Activated T-cell treated with anti-CD3 and anti-CD28 coated beads, Interleukin-2, amount 50 U/mL, for 48 hours (primary cell): ENCODE measurements at regions not wholly inside any gene's neighbourhood (a gene's known extent, or its start where the extent isn't known, plus 50 kb on each side); places are given as distances from the start of the nearest gene placed in this dataset.
"Not testable (repeated sequence)": the region's sequence is repeated elsewhere in the genome, so short reads cannot be mapped to it uniquely, and the experiment has no call there.

Experiments
- DNase-seq, 2 experiments: peaks; one replicate each; pipeline ENCODE4 v3.0.0-alpha.2; 2020

DNA sequence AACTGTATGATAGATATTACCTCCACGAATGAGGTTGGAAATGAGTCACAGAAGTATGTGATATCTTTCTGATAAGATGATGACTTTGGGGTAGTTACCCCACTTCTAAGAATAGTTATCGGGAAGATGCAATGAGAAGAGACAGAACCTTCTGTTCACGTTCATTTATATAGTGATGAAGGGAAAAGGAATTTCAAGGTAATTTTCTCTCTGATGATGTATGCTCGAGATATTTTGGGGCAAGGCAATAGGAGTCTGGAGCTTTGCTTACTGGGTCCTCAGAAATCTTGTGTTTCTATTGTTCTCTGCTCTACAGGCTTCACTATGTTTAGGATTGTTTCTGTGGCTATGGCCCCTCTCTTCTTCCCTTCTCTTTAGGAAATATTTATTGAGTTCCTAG is 1389.6 kb downstream of the CDH8 start:
- DNase-seq, result no peak

DNA sequence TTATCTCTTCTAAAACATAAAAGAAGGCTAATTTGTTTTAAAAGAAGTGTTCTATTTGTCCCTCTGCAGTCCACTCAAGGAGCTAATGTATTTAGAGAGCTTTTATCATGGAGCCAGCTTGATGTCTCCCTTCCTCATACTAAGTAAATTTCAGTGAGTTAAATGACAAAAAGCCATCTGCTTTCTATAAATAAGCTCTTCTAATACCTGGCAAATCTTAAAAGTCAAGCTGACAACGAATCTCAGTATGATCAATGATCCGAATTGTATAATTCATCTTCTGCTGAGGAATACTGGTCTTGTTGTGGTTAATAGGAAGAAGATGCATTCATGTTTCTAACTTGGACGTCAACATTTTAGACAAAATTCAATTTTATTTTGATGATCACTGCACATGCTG is 1390.7 kb downstream of the CDH8 start:
- no peak for DNase-seq

DNA sequence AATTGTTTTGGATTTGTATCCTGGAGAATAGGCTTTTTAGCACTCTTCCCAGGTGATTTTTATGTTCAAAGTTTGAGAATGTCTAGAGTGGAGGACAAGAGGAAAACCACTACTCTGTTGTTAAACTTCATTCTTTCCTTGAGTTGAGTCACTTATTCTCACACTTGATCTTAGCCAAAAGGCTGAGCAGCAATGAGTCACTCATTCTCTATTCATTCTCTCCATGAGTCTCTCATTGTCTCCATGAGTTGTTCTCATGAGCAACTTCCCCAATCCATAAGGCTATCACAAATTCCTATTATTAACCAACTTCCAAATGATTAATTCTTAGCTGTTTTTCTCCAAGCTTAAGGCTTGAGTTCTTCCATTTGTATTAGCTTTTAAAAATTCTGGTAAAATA is 1393.3 kb downstream of the CDH8 start:
- no peak for DNase-seq

DNA sequence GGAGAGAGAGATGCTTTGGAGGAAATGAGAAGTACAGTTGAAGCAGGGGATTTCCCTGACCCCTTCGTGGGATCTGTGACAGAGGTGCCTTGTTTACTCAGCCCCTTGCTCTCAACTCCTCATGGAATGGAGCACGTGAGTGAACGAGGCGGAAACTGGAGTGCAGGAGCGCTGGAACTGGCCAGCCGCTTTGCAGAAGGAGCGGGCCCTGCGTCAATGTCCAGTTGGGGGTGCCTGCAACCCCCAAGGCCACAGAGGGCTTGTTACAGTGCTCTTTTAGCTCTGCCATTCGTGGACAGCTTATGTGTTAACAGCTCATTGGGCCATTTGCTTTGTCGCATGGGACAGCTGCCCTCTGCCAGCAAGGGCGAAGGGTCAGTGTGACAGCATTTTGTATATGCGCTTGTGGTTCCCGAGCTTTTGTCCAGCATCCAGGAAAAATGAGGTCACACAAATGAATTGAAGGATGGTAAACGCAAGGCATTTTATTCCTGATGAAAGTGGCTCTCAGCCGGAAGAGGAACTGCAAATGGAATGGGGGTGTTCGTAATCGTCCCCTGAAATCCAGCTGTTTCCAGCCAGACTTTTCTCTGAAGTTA is 1395.1 kb downstream of the CDH8 start:
- no peak for DNase-seq

DNA sequence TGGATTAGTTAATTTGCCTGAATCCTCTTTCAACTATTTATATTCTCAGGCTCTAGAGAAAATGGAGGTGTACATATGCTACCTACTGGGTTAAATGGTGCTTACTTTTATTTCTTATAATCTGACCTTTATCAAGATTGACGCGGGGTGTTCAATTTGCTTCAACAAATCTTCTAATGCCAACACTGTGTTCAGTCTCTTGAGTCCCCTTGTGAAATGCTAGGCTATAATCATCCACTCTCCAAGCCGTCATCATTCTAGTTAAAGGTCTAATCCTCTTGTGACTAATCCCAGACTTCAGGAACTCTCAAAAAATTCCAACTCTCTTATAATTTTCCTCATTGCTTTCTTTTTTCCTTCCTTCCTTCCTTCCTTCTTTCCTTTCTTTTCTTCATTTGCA is 1396.2 kb downstream of the CDH8 start:
- no peak for DNase-seq

DNA sequence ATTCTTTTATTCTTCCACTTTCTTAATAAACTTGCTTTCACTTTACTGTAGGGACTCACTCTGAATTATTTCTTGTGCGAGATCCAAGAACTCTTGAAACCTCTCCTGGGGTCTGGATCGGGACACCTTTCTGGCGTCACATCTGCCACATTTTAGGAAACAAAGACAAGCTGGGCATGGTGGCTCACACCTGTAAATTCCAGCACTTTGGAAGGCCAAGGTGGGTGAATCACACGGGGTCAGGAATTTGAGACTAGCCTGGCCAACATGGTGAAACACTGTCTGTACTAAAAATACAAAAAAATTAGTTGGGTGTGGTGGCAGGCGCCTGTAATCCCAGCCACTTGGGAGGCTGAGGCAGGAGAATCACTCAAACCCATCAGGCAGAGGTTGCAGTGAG is 1399.6 kb downstream of the CDH8 start:
- not testable (repeated sequence) for DNase-seq

DNA sequence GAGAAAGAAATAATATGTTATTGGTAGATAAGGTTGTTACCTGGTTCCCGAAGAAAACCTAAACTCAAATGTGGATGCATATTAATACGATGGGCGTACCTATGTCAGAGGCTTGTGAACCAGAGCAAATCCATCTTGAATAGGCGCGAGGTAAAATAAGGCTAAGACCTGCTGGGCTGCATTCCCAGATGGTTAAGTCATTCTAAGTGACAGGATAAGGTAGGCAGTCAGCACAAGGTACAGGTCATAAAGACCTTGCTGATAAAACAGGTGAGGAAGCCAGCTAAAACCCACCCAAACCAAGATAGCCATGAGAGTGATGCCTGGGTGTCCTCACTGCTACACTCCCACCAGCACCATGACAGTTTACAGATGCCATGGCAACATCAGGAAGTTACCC is 1400.1 kb downstream of the CDH8 start:
- no peak for DNase-seq

DNA sequence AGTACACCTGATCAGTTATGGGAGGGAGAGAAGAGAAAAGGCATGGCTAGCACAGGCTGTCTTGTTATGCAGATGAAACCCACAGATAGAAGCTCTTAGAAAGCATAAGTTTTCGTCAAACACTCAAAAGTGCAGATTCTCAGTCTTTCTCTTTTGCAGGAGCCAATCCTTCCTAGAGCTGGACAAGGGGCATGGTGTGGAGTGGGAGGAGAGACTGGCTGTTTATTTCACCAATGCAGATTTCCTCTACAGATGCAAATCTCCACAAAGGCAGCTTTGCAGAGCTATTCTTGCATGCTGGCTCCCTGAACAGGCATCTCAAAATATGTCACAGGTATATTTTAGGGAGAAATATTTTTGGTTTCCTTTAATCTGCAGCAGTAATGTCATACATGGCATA is 1400.7 kb downstream of the CDH8 start:
- no peak for DNase-seq

DNA sequence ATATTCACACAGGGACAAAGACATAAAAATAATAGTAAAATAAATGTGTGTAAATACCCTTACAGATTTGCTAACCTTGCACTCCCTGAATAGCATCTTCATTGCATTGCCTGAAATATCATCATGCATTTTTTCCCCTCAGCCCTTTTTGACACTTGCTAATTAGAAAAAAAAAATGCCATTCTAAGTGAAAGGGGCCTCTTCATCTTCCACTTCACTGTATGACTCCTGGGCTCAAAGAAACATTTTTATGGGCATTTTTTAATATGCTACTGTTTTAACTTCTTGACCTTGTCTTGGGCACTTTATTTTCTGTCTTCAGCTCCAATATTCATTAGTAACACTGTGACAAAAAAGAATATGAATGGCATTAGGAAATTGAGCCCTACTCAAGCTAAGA is 1424.4 kb downstream of the CDH8 start:
- no peak for DNase-seq

DNA sequence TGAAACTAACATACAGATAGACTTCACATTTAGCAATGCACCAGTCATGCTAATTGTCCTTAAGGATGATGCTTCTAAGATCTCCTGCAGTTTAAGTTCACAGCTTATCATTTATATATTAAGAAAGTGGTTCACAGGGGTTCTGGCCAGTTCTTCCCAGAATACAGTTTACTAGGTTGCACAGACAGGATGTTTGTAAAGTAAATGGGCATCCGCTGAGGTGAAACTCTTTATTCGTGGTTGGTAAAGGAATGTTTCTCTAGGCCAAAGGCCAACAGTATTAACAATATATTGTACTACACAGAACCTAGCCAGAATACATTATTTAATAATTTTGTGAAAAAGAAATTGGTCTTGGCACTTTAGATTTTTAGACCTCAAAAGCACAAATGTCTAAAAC is 1427.3 kb downstream of the CDH8 start:
- no peak for DNase-seq

DNA sequence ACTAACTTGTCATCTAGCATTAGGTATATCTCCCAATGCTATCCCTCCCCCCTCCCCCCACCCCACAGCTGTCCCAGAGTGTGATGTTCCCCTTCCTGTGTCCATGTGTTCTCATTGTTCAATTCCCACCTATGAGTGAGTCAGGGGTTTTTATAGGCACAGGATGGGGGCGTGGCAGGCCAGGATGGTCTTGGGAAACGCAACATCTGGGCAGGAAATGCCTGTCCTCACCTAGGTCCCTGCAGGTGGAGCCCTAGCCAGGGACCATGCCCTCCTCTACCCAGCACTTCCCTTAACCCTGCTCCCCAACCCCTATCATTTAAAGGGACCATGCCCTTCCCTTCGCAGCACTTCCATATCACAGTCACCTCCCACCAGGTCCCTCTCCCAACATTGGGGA is 1430.6 kb downstream of the CDH8 start:
- DNase-seq, result not testable (repeated sequence)

DNA sequence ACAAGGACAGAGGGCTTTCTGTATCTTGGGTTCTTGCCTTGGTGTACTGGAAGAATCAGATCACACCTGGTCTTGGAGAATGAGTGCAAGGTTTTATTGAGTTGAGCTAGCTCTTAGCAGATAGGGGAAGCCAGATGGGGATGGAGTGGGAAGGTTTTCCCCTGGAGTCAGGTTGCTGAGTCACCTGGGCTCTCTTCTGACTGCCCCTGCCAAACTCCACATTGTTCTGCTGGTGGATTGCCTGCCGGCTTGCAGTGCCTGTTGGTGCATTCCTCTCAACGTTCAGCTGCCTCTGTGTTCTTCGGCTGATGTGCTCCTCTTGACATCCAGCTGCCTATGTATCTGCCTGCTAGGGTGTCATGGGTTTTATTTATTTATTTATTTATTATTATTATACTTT is 1431.1 kb downstream of the CDH8 start:
- no peak for DNase-seq

DNA sequence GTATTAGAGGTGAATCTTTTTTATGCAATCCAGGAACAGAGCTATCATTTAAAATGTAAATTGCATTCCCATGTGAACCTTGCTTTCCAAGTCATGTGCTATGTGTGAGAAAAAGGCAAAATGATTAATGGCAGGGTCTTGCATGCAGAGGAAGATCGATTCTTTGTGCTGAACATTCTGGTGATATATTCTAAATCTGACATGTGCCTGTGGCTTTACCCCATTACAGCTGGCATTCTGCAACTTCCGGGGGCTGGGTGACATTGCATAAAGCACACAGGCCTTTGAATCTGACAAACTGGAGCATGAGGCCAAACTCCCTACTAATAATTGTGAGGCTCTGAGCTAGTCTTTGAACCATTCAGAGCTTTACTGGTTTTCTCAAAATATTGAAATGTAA is 1449.7 kb downstream of the CDH8 start:
- no peak for DNase-seq

DNA sequence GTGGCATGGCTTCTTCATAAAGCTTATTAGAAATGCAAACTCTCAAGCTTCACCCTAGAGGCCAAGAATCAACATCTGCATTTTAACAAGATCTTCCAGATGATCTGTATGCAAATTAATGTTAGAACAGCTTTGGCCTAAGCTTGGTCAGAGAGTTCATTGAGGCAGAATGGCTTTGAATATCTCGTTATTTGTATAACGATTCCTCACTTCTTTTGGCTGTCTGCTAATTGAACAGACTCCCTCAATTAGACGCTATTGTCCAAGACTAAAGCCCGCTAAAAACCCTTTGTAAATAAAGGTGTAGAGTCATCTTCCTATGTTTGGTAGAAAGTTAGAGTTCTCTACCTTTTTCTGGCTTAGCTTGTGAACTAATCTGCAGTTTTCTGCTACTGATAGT is 1453.7 kb downstream of the CDH8 start:
- no peak for DNase-seq

DNA sequence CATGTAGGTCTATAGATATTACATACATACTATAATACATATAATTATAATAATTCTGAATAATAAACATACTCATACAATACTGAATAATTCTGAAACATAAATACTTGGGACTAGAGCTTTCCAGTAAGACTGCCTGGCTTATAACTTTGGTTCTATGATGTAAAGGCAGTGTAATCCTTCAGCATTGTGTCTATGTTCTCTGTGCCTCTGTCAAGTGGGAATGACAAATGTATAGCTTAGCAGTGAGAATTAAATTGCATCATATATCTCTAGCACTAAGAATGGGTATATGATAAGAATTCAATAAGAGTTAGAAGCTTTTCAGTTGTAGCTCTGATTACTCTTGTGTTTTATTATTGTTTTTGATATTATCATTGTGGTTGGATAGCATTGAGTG is 1469.3 kb downstream of the CDH8 start:
- DNase-seq, result no peak

DNA sequence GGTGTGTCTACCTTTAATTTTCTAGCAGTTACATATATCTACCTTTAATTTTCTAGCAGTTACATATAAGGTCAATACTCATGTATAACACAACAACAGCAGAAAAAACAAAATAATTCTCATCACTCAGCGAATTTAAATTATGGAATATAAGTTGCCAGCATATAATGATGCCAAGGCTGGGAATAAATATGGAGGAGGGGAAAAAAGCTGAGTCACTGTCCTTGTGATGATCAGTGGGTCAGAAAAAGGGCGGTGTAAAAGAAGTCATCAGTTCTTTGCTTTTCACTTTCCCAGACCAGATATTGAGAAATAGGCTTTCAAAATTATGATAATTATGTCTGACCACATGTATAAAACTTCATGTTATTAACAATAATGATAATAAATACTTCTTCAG is 1471.7 kb downstream of the CDH8 start:
- no peak for DNase-seq

DNA sequence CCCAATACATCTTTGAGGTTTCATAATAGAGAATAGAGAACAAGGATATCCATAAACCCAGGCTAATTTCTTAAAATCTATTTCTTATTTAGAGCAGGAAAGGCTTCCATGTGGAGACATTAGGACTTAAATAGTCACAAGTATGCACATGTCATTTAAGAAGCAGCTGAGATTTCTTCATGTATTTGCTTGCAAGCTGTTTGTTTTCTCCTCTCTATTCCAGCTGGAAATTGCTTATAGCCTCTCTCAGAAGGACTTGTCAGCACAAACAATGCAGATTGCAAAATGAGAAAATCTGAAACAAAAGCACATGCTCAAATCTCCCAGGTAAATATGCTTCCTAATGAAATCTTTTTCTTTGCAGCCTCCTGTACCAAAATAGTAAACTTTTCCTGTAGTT is 1473.1 kb downstream of the CDH8 start:
- DNase-seq, result no peak

DNA sequence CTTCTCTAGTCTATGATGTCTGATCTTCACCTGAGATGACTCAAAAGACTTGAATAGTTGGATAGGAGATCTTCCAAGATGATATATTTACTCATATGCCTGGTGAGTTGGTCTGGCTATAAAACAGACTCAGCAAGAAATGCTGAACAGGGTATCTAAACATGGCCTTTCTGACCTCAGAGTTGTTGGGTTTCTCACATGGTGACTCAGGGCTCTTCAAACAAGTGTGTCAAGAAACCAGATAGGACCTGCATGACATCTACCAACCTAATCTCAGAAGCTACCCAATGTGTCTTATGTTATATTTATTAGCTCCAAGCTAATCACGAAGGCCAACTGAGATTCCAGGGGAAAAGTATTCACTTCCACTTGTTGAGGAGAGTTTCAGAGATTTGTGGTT is 1477.3 kb downstream of the CDH8 start:
- no peak for DNase-seq

DNA sequence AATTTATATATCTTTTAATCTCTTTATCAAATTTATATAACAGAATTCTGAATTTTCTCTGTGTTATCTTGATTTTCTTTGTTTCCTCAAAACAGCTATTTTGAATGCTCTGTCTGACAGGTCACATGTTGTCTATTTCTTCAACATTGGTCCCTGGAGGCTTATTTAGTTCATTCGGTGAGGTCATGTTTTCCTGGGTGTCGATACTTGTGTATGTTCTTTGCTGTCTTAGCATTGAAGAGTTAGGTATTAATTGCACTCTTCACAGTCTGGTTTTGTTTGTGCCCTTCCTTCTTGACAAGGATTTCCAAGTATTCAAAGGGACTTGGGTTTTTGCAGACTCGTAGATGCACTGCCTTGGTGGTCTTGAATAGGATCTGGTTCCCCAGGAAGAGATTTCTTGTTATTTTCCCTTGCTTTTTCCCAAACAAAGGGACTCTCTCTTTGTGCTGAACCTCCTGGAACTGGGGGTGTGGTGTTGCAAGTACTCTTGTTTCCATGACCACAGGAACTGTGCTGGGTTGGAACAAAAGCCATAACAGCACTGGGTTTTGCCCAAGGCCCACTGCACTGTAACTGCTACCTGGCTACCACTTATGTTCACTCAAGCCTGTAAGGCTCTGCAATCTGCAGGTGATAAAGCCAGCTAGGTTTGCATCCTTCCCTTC is 1483.0 kb downstream of the CDH8 start:
- no peak for DNase-seq

DNA sequence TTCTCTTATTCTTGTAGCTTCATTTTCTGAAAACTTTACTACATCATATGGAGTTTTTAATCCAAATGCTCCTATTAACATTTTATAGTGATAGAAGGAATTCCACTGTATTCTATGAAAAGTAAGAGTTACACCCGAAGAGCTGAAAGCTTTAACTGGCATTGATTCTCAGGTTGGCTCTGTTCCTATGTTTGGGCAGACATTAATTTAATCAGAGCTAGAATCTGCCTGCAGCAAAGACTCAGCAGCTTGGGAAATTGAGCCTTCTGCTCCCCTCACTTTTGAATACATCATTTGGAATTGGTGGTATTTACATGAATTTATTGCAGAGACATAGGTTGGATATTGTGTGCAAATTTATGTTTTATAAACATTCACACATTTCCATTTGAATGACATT is 1494.7 kb downstream of the CDH8 start:
- no peak for DNase-seq

DNA sequence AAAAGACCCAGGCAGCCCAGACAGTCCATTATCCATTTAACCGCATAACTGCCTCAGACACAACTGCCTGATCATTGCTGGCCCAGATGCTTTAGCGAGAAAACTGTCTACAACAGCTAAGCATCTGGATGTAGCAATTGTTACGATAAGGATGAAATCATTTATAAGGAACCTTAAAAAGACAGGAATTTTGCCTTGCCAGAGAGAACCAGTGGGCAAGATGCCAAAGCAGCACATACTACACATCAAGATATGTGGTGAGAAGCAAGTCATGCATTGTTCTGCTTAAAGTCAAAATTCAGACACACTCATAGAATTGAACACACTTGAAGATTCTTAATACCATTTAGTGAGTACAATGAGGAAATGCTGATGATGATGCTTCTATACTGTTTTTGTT is 1525.3 kb downstream of the CDH8 start:
- DNase-seq, result no peak

DNA sequence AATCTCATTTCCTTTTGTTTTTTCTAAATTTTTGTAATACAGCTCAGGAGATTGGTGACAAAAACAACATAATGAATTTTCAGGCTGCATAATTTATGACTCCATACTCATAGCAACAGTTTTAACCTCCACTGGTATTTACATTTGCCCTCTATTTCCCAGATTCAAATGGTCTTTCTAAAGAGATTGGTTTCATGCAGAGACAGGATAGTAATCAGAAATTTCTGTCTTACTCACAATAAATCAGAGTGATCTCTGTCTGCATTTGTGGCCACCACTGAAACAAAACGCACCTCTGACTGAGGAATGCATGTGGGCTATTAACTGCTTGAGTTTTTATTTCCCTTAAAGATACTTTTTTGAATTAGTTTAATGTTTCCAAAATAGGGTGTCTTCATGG is 1526.0 kb downstream of the CDH8 start:
- DNase-seq, result no peak

DNA sequence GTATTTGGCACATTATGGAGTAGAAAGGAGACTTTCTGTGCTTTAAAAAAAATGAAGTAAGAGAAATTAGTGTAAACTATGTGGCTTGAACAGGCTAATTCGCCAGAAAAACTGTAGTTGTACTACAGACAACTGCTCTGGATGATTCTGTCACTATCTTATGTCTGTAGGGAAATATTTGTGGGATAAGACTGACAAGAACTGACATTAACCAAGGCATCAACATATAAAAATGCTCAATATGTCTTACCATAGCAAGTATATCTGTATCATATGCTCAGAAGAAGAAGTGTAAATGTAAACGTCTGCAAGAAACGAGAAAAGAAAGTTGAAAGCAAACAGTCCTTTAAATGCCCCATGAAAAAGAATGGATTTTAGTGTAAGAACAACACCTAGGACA is 1545.0 kb downstream of the CDH8 start:
- no peak for DNase-seq

DNA sequence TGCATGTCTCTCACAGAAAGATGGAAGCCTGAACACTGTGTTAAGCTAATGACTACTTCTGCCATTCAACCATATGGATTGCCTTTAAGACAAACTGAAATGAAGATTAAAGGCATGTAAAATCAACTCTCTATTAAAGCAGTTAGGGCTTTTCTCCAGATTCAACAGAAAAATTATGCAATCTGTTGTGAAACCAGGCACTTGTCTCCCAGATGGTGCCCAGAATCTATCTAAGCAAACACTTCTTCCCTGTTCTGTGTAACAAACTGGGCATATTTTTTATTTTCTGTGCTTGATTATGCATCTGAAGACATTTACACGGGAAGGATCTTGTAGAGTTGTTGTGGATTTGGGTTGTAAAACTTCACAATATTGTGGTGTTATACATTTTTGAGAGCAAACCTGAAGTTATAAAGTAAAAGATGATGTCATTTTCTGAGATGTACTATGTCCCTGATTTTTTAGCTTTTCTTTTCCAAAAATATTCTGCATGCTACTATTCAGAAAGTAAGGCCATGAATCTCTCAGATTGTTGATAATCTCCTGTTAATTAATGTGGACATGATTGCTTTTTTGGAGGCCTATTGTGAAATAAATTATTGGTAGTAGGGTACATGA is 1550.3 kb downstream of the CDH8 start:
- no peak for DNase-seq

DNA sequence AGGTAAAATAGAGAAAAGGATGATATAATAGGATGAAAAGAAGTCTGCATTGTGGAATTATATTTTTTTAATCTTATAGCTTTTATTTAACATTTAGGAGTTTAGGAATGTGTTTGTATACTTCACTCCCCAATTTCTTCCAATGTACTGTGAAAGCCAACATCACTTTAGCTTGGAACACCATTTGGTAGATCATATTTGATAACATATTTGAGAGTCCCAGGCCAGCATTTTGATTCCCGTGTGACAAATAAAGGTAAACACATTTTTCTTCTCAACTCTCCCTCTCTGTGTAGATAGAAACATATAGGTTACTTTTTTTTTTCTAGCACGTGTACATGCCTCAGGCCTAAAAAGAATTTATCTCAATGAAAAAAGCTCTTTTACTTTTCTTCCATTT is 1551.3 kb downstream of the CDH8 start:
- no peak for DNase-seq
